Adrenal gland (tissue), 9 donors: ENCODE measurements at regions not wholly inside any gene's neighbourhood (a gene's known extent, or its start where the extent isn't known, plus 50 kb on each side); places are given as distances from the start of the nearest gene placed in this dataset.

Experiments
- DNase-seq, 7 donors: peaks; one replicate each; pipeline ENCODE4 v3.0.0-alpha.2; 2019 to 2020
- H3K27ac ChIP-seq, 5 donors: fragments of 200-600 bp; sonication (generic) in 4 of 5; 1 replicate in 3 of 5; 2 replicates in 2 of 5; pipeline versions ENCODE4 v1.5.1 to v1.8.0; 2016 to 2020; ENCODE audit warnings: mild to moderate bottlenecking in 1 of 5
- H3K27me3 ChIP-seq: fragments of 200-600 bp; 2 replicates; pipeline ENCODE4 v1.8.0; 2021
- H3K36me3 ChIP-seq, 2 donors: fragments of 200-600 bp; replicated peaks in 1 of 2; 1 replicate in 1 of 2; 2 replicates in 1 of 2; pipeline versions ENCODE4 v1.5.1 to v1.8.0; 2018 to 2022
- H3K4me1 ChIP-seq, 2 donors: fragments of 200-600 bp; replicated peaks in 1 of 2; 1 replicate in 1 of 2; 2 replicates in 1 of 2; pipeline versions ENCODE4 v1.5.1 to v1.8.0; 2018 to 2021
- H3K4me3 ChIP-seq, 4 donors: fragments of 200-600 bp; sonication (generic) in 3 of 4; one replicate each; pipeline ENCODE4 v1.5.1; 2016 to 2018
- H3K9me3 ChIP-seq, 3 donors: fragments of 200-600 bp; sonication (generic) in 1 of 3; replicated peaks in 1 of 3; 1 replicate in 2 of 3; 2 replicates in 1 of 3; pipeline versions ENCODE4 v1.5.1 to v1.8.0; 2016 to 2021
- CTCF ChIP-seq, 6 experiments: fragments of 450-650 bp in 4 of 6; fragments of 200-600 bp in 2 of 6; sonication (generic) in 1 of 6; IDR thresholded peaks; 1 replicate in 5 of 6; 2 replicates in 1 of 6; pipeline versions ENCODE4 v1.5.1 to v1.8.0; 2016 to 2021; ENCODE audit warnings: antibody characterized with exemption in 6 of 6, mild to moderate bottlenecking in 2 of 6, moderate library complexity in 1 of 6
- POLR2A ChIP-seq, 2 donors: fragments of 450-650 bp; IDR thresholded peaks; one replicate each; pipeline ENCODE4 v1.6.1; 2017; ENCODE audit warnings: antibody characterized with exemption in 2 of 2, mild to moderate bottlenecking in 2 of 2, moderate library complexity in 1 of 2
- WGBS, 4 donors: extraction: QIAGEN DNeasy Blood & Tissue Kit in 2 of 4; methylation state at CpG; one replicate each; pipeline versions ENCODE4 v1.1.5 to v1.1.7; 2013 to 2017; 5-methylcytosine and 5-hydroxymethylcytosine counted together
- intact Hi-C, 2 donors: fragments of 100-400 bp; cut with DNase I; formaldehyde crosslinking; loops; one replicate each; pipeline versions ENCODE4 v1.14.1 to v1.15.0; 2022 to 2023
- donor health status: healthy with polysubstance abuse.
- donor health status: Bipolar disorder and iron deficiency.
- donor health status: DM: yes; HTN: yes; CAD: no.
- donor health status: DM: no; HTN: no; CAD: no.
- donor health status: DM: no; HTN: no; CAD: no.

- no peak for DNase-seq
- Histone ChIP-seq H3K27me3 (peaks cover 6% of the 10 kb centered on the region), H3K4me1 (no peaks in the 10 kb centered on the region), H3K27ac (no peak overlapping the region), H3K4me3 (no peak overlapping the region), H3K36me3 (no peaks in the 10 kb centered on the region), H3K9me3 (no peaks in the 10 kb centered on the region)
- WGBS, 4 donors: 68 to 94% (median 83%) methylated on average over 2 to 3 of the region's 3 CpGs
- TF ChIP-seq POLR2A (IDR thresholded peaks at IDR 0.05): no peak
- intact Hi-C loops: no loop called here
These were observed 487.3 kb downstream of the MID1IP1 start for GRCh38 chrX:39288592-39288991.

DNA sequence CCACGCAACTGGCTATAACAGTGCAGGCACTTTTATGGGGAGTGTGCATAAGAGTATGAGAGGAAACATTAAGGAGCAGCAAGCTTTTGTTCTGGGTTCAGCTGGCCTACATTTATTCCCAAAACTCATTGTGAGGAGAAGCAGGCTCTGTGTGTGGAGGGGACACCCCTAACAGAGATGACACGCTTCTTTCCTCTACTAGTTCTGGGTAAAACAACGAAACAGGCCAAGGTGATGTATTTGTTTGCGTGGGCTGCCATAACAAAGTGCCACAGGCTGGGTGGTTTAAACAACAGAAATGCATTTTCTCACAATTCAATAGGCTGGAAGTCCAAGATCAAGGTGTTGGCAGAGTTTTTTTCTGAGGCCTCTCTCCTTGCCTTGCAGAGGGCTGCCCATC lies 488.6 kb downstream of the MID1IP1 start:
- no peak for TF ChIP-seq POLR2A (IDR thresholded peaks at IDR 0.05)
- no peak for TF ChIP-seq CTCF (IDR thresholded peaks at IDR 0.05)
- H3K36me3 ChIP-seq: no peaks in the 10 kb centered on the region
- H3K4me3 ChIP-seq: no peak overlapping the region
- DNase-seq: no peak
- H3K27ac ChIP-seq: no peak overlapping the region
- intact Hi-C loops: no loop called here
- no peaks in the 10 kb centered on the region for H3K4me1 ChIP-seq
- 84 to 100% (median 92%) methylated on average over 4 of the region's 4 CpGs for WGBS, 4 donors
- no peaks in the 10 kb centered on the region for H3K9me3 ChIP-seq
- H3K27me3 ChIP-seq: peaks cover 7% of the 10 kb centered on the region

GRCh38 chrX:39293203-39293602 lies 491.9 kb downstream of the MID1IP1 start:
- H3K36me3 ChIP-seq: no peaks in the 10 kb centered on the region
- TF ChIP-seq CTCF (IDR thresholded peaks at IDR 0.05): no peak
- TF ChIP-seq POLR2A (IDR thresholded peaks at IDR 0.05): no peak
- peaks cover 19% of the 10 kb centered on the region for H3K27me3 ChIP-seq
- no peak for DNase-seq
- intact Hi-C loops: no loop called here
- 76 to 91% (median 83%) methylated on average over 3 of the region's 3 CpGs for WGBS, 4 donors
- H3K27ac ChIP-seq: no peak overlapping the region
- no peak overlapping the region for H3K4me3 ChIP-seq
- H3K9me3 ChIP-seq: no peaks in the 10 kb centered on the region
- no peaks in the 10 kb centered on the region for H3K4me1 ChIP-seq

GRCh38 chrX:39296472-39296871 lies 495.2 kb downstream of the MID1IP1 start:
- Histone ChIP-seq H3K4me1 (no peaks in the 10 kb centered on the region), H3K27me3 (peaks cover 23% of the 10 kb centered on the region), H3K9me3 (no peaks in the 10 kb centered on the region), H3K27ac (no peak overlapping the region), H3K36me3 (no peaks in the 10 kb centered on the region), H3K4me3 (no peak overlapping the region)
- 79 to 92% (median 85%) methylated on average over 5 of the region's 5 CpGs for WGBS, 4 donors
- intact Hi-C loops: no loop called here
- DNase-seq: no peak
- TF ChIP-seq CTCF (IDR thresholded peaks at IDR 0.05) (no peak), POLR2A (IDR thresholded peaks at IDR 0.05) (no peak)

- Histone ChIP-seq H3K27me3 (peaks cover 23% of the 10 kb centered on the region), H3K4me1 (no peaks in the 10 kb centered on the region), H3K36me3 (no peaks in the 10 kb centered on the region), H3K27ac (no peak overlapping the region), H3K9me3 (no peaks in the 10 kb centered on the region), H3K4me3 (no peak overlapping the region)
- 89 to 95% (median 93%) methylated on average over 2 of the region's 2 CpGs for WGBS, 4 donors
- intact Hi-C loops: no loop called here
- no peak for DNase-seq
- TF ChIP-seq POLR2A (IDR thresholded peaks at IDR 0.05) (no peak), CTCF (IDR thresholded peaks at IDR 0.05) (no peak)
These were observed 497.6 kb downstream of the MID1IP1 start for GRCh38 chrX:39298821-39299220.
